Immature natural killer cell (primary cell): ENCODE measurements at regions not wholly inside any gene's neighbourhood (a gene's known extent, or its start where the extent isn't known, plus 50 kb on each side); places are given as distances from the start of the nearest gene placed in this dataset.
A peak's percentile ranks its signal among the peaks of the same experiment; 100 is the strongest.

ENCODE experiments used
- DNase-seq, 3 donors: peaks; one replicate each; pipeline ENCODE4 v3.0.0; 2022; ENCODE audit warnings: mixed read lengths in 1 of 3
- H3K27ac Mint-ChIP-seq, 6 donors: one replicate each; pipeline ENCODE4 v1.8.0; 2020; ENCODE audit warnings: mixed read lengths in 6 of 6, mild to moderate bottlenecking in 5 of 6, inconsistent platforms in 4 of 6, moderate library complexity in 3 of 6
- H3K27me3 Mint-ChIP-seq, 3 donors: one replicate each; pipeline ENCODE4 v1.8.0; 2020 to 2021; ENCODE audit warnings: low read depth in 3 of 3, mild to moderate bottlenecking in 3 of 3, mixed read lengths in 3 of 3, moderate library complexity in 3 of 3, inconsistent platforms in 1 of 3
- H3K36me3 Mint-ChIP-seq, 3 donors: one replicate each; pipeline ENCODE4 v1.8.0; 2020; ENCODE audit warnings: mixed read lengths in 3 of 3, inconsistent platforms in 2 of 3, mild to moderate bottlenecking in 2 of 3
- H3K4me1 Mint-ChIP-seq, 2 donors: one replicate each; pipeline ENCODE4 v1.8.0; 2020; ENCODE audit warnings: inconsistent platforms in 2 of 2, mild to moderate bottlenecking in 2 of 2, mixed read lengths in 2 of 2, moderate library complexity in 1 of 2
- H3K4me3 Mint-ChIP-seq, 5 donors: one replicate each; pipeline ENCODE4 v1.8.0; 2020; ENCODE audit warnings: mild to moderate bottlenecking in 5 of 5, mixed read lengths in 5 of 5, inconsistent platforms in 3 of 5, moderate library complexity in 3 of 5
- H3K9me3 Mint-ChIP-seq, 6 donors: one replicate each; pipeline ENCODE4 v1.8.0; 2020; ENCODE audit warnings: mild to moderate bottlenecking in 6 of 6, mixed read lengths in 6 of 6, inconsistent platforms in 4 of 6, moderate library complexity in 3 of 6

DNA sequence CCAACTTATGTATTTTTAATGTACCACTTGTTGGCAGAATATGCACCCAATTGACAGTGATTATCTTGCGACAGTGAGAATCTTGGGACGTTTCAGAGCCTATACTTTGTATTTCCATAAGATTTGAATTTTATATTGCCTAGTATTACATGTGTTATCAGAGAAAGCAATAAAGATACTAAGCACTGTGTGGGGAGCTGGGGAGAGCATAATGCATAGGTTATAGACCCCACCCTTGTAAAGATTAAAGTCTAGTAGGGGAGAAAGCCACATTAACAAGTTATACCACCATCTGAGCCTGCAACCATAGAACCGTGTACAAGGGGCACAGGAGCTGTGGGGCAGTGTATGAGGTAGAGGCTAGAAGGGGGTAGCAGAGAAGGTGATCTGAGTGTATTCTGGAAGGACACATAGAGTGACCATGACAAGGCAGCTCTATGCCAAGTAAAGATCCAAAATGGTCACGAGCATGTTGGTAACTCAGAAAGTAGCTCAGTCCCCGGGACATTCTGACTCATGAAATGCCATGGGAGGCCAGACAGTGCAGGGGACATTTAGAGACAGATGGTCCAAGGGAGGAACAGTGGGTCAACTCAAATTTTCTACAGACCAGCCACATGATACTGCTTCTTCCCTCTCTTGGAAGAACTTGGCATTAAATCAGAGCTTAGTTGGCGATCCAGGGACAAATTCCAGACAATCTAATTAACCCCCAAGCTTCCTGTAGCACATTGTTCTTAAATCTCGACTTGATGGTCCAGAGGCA, 84.5 kb downstream of the ADRA2A start:
- DNase-seq, result no peak
- no peak overlapping the region for H3K27ac Mint-ChIP-seq
- H3K9me3 Mint-ChIP-seq, result peaks cover 0 to 4% (median 0%) of the 10 kb centered on the region in 6 donors
- H3K4me3 Mint-ChIP-seq, result no peak overlapping the region
- H3K4me1 Mint-ChIP-seq, result no peaks in the 10 kb centered on the region
- H3K36me3 Mint-ChIP-seq, result no peaks in the 10 kb centered on the region
- peaks cover 5 to 13% (median 10%) of the 10 kb centered on the region in 3 donors for H3K27me3 Mint-ChIP-seq

DNA sequence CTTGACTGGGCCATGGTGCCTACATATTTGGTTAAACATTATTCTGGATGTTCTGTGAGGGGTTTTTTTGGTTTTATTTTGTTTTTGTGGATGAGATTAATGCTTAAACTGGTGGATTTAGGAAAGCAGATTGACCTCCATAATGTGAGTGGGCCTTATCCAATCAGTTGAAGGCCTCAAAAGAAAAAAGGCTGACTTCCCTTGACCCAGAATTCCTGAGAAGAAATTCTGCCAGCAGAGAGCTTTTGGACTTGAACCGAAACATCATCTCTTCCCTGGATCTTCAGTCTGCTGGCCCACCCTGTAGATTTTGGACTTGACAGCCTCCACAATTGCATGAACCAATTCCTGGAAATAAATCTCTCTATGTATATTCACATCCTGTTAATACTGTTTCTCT, 94.4 kb downstream of the ADRA2A start:
- Mint-ChIP-seq H3K9me3 (peaks cover 0 to 4% (median 0%) of the 10 kb centered on the region in 6 donors), H3K36me3 (no peaks in the 10 kb centered on the region), H3K4me3 (no peak overlapping the region), H3K4me1 (no peaks in the 10 kb centered on the region), H3K27ac (no peak overlapping the region), H3K27me3 (peaks cover 0 to 14% (median under 1%) of the 10 kb centered on the region in 3 donors)
- no peak for DNase-seq

DNA sequence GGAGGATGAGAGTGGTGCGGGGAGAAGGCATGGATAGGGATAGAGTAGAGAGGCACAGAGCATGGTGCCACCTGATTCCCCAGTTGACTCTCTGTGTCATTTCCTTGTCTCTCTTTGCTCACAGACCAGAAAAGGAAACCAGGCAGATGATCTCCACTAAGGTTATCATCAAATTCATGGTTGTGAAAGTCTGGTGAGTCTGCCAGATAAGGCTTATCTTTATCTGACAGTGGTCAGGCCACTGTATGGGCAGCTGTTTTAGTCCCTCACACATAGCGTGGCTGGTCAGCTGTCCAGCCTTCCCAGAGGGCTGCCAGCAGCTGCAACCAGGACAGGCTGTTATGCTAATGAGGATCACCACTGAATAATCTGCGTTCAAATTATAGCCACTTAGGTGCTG, 99.0 kb downstream of the ADRA2A start:
- no peaks in the 10 kb centered on the region for H3K36me3 Mint-ChIP-seq

DNA sequence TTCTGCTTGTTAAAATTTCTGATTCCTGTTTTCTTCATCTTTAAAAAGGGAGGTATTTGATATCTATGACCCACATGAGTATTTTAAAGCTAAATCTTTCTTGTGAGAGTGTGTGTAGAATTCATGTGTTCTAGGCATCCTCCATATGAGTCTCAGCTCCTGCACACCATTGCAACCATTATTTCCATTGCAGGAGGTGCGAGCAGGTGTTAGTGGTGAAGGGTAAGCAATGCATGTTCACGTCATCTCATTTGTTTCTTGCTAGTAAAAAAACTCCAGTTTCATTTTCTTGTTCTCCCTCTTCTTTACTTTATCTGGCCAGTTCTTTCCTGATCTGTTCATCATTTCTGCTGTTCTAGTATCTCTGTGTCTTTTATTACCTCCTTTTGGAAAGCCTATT, 100.5 kb downstream of the ADRA2A start:
- Mint-ChIP-seq H3K27me3 (peaks cover 0 to 8% (median 4%) of the 10 kb centered on the region in 3 donors), H3K9me3 (peaks cover 0 to 7% (median 2%) of the 10 kb centered on the region in 6 donors), H3K4me3 (no peak overlapping the region), H3K27ac (no peak overlapping the region), H3K4me1 (no peaks in the 10 kb centered on the region), H3K36me3 (no peaks in the 10 kb centered on the region)
- DNase-seq, result no peak

More for the DNA sequence above, 99.0 kb downstream of the ADRA2A start:
- peaks cover 0 to 4% (median 2%) of the 10 kb centered on the region in 6 donors for H3K9me3 Mint-ChIP-seq
- no peak overlapping the region for H3K4me3 Mint-ChIP-seq
- H3K27ac Mint-ChIP-seq, result no peak overlapping the region
- no peak for DNase-seq
- H3K27me3 Mint-ChIP-seq, result peaks cover 0 to 14% (median 4%) of the 10 kb centered on the region in 3 donors
- no peaks in the 10 kb centered on the region for H3K4me1 Mint-ChIP-seq

DNA sequence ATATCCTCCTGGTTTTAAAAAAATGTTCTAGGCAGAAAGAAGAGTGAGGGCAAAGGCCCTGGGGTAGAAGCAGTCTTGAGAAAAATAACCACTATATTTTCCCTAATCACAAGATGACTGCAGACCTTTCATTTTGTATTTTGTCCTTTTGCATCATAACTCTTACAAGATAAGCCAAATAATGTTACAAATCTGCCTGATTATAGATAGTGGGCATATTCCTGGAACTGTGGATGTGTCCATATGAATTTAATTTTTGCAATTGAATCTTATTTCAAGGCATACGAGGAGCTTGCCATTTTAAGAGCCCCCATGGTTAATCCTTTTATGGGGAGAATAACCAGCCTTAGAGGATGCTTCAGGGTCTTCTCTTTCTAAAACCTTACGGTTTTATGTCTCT, 102.7 kb downstream of the ADRA2A start:
- Mint-ChIP-seq H3K4me3 (no peak overlapping the region), H3K9me3 (peaks cover 0 to 9% (median 1%) of the 10 kb centered on the region in 6 donors), H3K4me1 (no peaks in the 10 kb centered on the region), H3K27ac (no peak overlapping the region), H3K36me3 (no peaks in the 10 kb centered on the region), H3K27me3 (peaks cover 0 to 4% (median 0%) of the 10 kb centered on the region in 3 donors)
- no peak for DNase-seq

DNA sequence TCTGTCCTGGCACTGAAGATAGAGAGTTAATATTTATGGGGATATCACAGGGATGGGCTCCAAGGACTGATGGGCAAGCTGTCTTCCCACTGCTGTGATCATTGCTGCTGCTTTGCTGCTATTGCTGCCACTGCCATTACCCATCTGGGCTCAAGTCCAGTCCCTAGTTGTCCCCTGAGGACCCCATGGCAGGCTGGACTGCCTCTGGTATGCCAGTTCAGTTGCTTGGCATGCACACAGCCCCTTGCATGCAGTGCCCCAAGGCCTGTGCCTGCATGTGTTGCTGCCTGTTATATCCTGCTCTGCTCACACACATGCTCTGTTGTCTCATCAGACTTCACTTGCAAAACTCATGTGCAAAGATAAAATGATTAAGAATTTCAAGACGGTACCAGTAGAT, 109.5 kb downstream of the ADRA2A start:
- H3K4me1 Mint-ChIP-seq, result no peaks in the 10 kb centered on the region
- DNase-seq, result no peak
- H3K36me3 Mint-ChIP-seq, result no peaks in the 10 kb centered on the region
- peaks cover 0 to 5% (median 0%) of the 10 kb centered on the region in 6 donors for H3K9me3 Mint-ChIP-seq
- no peak overlapping the region for H3K27ac Mint-ChIP-seq
- H3K4me3 Mint-ChIP-seq, result no peak overlapping the region
- H3K27me3 Mint-ChIP-seq, result peaks cover 1 to 5% (median 3%) of the 10 kb centered on the region in 3 donors

DNA sequence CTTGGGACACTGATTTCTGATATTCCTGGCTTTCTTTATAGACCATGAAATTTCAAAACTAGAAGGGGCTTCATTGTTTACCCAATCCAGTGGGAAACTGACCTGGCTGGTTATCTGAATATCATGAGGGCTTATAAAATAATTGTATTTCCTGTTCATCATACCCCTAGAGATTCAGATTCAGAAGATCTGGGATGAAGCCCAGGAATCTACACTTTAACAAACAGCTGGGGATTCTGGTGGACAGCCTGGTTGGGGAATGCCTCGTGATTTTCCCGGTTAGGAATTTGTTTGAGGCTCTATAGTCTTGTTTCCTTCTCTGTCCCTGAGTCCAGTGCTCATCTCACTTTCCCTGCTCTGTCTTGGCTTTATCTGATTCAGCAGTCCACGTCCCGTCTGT, 110.3 kb downstream of the ADRA2A start:
- Mint-ChIP-seq H3K27ac (no peak overlapping the region), H3K36me3 (no peaks in the 10 kb centered on the region), H3K9me3 (peaks cover 0 to 4% (median 0%) of the 10 kb centered on the region in 6 donors), H3K4me1 (no peaks in the 10 kb centered on the region), H3K4me3 (no peak overlapping the region), H3K27me3 (peaks cover 1 to 5% (median 4%) of the 10 kb centered on the region in 3 donors)
- DNase-seq, result no peak

DNA sequence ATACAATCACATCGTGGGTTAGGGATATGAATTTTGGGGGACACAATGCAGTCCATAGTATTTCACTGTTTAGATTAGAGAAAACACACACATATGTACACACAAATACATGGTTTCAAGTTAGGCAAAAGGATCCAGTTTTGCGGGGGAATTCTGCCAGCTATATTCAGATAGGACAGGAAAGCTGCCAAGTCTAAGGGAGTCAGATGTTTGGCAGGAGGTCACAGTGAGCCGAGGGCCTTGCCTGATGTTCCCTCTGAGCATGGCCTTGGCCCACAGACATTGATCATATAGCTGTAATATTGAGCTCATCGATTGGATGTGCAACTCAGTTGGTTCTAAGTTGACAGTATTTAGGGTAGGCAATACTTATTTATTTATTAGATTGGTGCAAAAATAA, 122.8 kb downstream of the ADRA2A start:
- no peak overlapping the region for H3K27ac Mint-ChIP-seq
- DNase-seq, result no peak
- peaks cover 0 to 7% (median 0%) of the 10 kb centered on the region in 6 donors for H3K9me3 Mint-ChIP-seq
- H3K4me1 Mint-ChIP-seq, result no peaks in the 10 kb centered on the region
- H3K27me3 Mint-ChIP-seq, result peaks cover 0 to 21% (median 5%) of the 10 kb centered on the region in 3 donors
- H3K4me3 Mint-ChIP-seq, result no peak overlapping the region
- H3K36me3 Mint-ChIP-seq, result no peaks in the 10 kb centered on the region

DNA sequence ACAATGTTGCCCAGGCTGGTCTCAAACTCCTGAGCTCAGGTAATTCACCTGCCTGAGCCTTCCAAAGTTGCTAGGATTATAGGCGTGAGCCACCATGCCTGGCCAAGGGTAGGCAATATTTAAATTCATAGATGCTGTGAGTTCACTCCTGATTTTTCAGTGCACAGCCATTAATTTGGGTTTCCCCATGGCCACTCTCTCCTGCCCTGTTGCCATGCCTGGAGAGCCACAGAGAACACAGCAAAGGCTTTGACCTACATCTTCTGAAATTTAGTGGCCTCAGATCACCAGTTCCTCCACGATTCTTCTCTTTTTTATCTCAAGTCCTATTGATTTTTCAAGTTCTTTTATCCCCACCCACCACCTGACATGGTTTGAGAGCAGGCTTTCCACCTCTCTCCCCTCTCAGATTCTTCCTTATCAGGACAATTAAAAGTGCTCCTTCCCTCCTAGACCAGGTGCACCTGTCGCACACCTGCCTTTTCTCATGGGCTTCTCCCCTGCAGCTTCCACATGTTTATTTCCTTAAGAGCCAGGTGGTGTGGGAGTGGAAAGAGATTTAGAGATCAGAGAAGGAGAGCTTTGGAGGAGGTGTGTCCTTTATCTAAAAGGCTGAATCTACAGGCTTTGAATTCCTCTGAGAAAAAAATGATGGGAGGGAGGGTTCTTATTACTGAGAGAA, 123.8 kb downstream of the ADRA2A start:
- Mint-ChIP-seq H3K4me1 (no peaks in the 10 kb centered on the region), H3K27ac (no peak overlapping the region), H3K4me3 (no peak overlapping the region), H3K36me3 (no peaks in the 10 kb centered on the region), H3K27me3 (peaks cover 0 to 16% (median 5%) of the 10 kb centered on the region in 3 donors), H3K9me3 (peaks cover 0 to 4% (median 0%) of the 10 kb centered on the region in 6 donors)
- no peak for DNase-seq

DNA sequence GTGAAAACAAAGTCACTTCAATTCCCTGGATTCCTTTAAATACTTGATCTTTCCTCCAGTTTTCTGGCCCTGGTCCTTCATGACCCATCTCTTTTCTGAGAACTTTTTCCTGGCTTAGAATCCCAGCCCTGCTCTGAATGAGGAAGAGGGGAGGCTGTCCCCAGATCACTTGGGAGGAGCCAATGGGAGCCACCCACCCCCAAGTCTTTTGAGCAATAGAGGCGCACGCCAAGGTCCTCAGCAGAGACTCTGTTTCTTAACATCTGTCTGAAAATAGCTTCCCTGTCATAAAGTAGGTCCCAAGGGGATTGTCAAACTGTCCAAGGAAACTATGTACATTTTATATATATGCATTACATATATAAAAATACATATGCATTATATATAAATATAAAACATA, 126.8 kb downstream of the ADRA2A start:
- DNase-seq, result no peak
- Mint-ChIP-seq H3K36me3 (no peaks in the 10 kb centered on the region), H3K27ac (no peak overlapping the region), H3K4me1 (no peaks in the 10 kb centered on the region), H3K4me3 (no peak overlapping the region), H3K27me3 (peaks cover 0 to 11% (median 2%) of the 10 kb centered on the region in 3 donors), H3K9me3 (no peaks in the 10 kb centered on the region)

DNA sequence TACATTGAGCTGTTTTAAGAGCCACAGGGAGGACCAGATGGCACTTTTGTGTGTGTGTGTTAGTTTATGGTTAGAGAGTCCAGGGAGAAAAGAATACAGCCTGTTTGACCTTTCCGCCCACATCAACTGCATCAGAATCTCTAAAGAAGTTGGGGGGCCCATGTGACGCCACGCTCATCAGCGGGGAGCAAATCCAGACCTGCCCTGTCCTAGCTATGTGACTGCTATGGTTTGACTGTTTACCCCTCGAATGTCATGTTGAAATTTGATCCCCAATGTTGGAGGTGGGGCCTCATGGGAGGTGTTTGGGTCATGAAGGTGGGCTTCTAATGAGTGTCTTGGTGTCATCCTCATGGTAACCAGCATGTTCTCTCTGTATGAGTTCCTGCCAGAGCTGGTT, 128.0 kb downstream of the ADRA2A start:
- Mint-ChIP-seq H3K9me3 (no peaks in the 10 kb centered on the region), H3K27me3 (peaks cover 0 to 5% (median 2%) of the 10 kb centered on the region in 3 donors), H3K4me1 (no peaks in the 10 kb centered on the region), H3K36me3 (no peaks in the 10 kb centered on the region), H3K4me3 (no peak overlapping the region), H3K27ac (no peak overlapping the region)
- no peak for DNase-seq

DNA sequence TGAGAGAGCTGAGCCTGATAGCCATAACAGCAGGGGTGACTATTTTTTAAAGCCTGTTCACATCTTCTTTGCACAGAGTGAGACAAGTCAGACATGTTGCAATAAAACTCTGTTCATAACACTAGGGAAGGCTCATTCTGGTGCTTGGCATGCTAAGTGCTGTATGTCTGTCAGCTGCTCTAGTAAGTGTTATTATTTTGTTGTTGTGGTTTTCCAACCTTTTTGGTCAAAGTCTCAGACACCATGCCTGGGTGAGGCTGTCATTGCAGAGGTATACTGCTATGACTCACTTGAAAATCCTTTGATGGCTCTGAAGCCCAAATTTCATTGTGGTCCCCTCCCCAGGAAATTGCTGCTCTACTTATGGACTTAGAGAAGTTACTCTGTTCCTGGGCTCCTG, 129.7 kb downstream of the ADRA2A start:
- Mint-ChIP-seq H3K36me3 (no peaks in the 10 kb centered on the region), H3K27me3 (peaks cover 0 to 9% (median 4%) of the 10 kb centered on the region in 3 donors)

DNA sequence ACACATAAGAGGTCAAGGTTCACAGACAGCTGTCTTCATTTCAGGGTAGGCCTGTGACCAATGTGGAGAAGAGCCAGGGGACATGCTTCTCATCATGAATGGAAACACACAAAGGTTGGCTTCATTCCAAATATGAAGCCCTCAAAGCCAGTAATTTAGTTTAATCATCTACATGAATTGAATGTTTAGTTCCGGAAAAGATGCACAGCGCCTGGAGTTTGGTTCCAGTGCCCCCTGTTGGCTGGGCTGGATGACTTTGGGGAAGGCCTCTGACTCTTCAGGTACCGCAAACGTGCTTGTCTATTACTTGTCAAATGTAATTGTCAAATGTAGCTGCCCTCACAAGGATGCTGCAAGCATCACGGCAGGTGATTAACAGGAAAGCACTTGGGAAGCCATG, 130.7 kb downstream of the ADRA2A start:
- Mint-ChIP-seq H3K4me3 (no peak overlapping the region), H3K4me1 (no peaks in the 10 kb centered on the region), H3K9me3 (no peaks in the 10 kb centered on the region), H3K36me3 (no peaks in the 10 kb centered on the region), H3K27me3 (peaks cover 0 to 9% (median 4%) of the 10 kb centered on the region in 3 donors), H3K27ac (no peak overlapping the region)
- peak in 1 of 3 donors; percentile 2 for DNase-seq

More for the DNA sequence above, 129.7 kb downstream of the ADRA2A start:
- Mint-ChIP-seq H3K4me1 (no peaks in the 10 kb centered on the region), H3K9me3 (no peaks in the 10 kb centered on the region), H3K27ac (no peak overlapping the region), H3K4me3 (no peak overlapping the region)
- no peak for DNase-seq

DNA sequence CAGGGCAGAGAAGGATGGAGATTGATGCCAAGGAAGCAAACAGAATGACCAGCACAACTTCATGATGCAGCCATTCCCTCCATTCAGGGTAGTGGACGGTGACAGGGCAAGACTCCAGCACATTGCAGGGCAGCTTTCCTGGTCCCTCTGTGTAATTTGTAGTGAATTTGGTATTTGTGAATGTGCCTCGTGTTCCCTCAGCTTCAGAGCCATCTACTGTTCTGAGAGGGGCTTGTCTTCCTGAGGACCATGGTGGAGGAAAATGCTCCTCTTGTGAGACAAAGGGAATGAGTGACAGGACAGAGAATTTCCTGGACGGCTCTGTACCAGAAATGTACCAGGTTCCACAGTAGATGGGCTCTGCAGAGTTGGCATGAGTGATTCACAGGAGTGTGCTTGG, 132.1 kb downstream of the ADRA2A start:
- no peak overlapping the region for H3K27ac Mint-ChIP-seq
- H3K4me3 Mint-ChIP-seq, result no peak overlapping the region

More for the DNA sequence above, 132.1 kb downstream of the ADRA2A start:
- Mint-ChIP-seq H3K36me3 (no peaks in the 10 kb centered on the region), H3K27me3 (peaks cover 0 to 7% (median 4%) of the 10 kb centered on the region in 3 donors), H3K4me1 (no peaks in the 10 kb centered on the region), H3K9me3 (no peaks in the 10 kb centered on the region)
- DNase-seq, result no peak
